ENCODE measurements at regions not wholly inside any gene's neighbourhood (a gene's known extent, or its start where the extent isn't known, plus 50 kb on each side); places are given as distances from the start of the nearest gene placed in this dataset.
"Not testable (repeated sequence)": the region's sequence is repeated elsewhere in the genome, so short reads cannot be mapped to it uniquely, and the experiment has no call there.

GRCh38 chr9:117649126-117649525 is 55.1 kb upstream of the TLR4 start:
- DNase-seq: peak in 2 of 4 experiments; percentile 40 to 46

GRCh38 chr9:117644932-117645636 is 59.1 kb upstream of the TLR4 start:
- peak in 1 of 4 experiments; percentile 7 for DNase-seq

- DNase-seq: peak; percentile 81 to 88 (median 86)
These were observed 59.9 kb upstream of the TLR4 start for GRCh38 chr9:117644133-117644931.

- no peak for DNase-seq
These were observed 60.9 kb upstream of the TLR4 start for GRCh38 chr9:117643288-117643654.

GRCh38 chr9:117642571-117643287 is 61.5 kb upstream of the TLR4 start:
- DNase-seq: not testable (repeated sequence)

- no peak for DNase-seq
These were observed 67.5 kb upstream of the TLR4 start for GRCh38 chr9:117636681-117637080.

DNA sequence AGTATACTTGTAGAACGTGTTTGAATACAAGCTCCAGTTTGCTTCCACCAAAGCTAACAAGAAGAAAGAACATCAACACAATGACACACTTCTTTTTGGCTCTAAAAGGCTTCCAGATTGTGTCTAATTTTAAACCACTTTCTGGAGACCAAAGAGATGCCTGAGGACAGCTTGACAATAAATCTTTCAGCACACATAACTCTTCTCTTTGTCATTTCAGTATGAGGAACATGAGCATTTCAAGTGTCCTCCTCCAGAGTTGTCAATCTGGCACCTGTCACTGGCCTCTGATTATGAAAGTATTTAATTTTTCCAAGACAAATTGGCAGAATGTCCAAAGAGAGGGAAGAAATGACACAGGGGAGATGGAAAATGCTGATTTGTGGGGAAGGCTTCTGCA is 79.0 kb upstream of the TLR4 start:
- no peak for DNase-seq

- no peak for DNase-seq
These were observed 80.1 kb upstream of the TLR4 start for GRCh38 chr9:117624106-117624505.

- peak in 1 of 4 experiments; percentile 2 for DNase-seq
These were observed 81.9 kb upstream of the TLR4 start for GRCh38 chr9:117622347-117622746.

DNA sequence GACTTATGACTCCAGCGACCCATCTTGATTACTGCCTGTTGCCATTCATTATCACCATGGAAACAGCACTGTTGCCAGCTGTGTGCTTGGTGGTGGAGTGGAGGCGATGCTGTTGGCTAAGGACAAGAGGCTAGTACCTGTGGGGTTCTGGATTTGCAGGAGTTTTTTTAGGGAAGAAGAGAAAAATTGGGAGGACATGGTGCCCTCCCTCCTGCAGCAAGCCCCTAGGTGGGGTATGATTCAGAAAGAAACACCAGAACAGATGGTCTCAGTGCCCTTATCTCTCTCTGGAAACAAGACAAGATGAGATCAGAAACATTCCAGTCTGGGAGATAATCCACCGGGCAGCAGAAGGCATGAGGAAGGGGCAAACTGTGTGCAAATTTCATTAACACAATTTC is 87.8 kb upstream of the TLR4 start:
- DNase-seq: no peak

GRCh38 chr9:117612317-117612716 is 91.9 kb upstream of the TLR4 start:
- no peak for DNase-seq

GRCh38 chr9:117597977-117598376 is 106.2 kb upstream of the TLR4 start:
- no peak for DNase-seq

- no peak for DNase-seq
These were observed 107.5 kb upstream of the TLR4 start for GRCh38 chr9:117596678-117597077.

- DNase-seq: no peak
These were observed 108.6 kb upstream of the TLR4 start for GRCh38 chr9:117595650-117596049.

DNA sequence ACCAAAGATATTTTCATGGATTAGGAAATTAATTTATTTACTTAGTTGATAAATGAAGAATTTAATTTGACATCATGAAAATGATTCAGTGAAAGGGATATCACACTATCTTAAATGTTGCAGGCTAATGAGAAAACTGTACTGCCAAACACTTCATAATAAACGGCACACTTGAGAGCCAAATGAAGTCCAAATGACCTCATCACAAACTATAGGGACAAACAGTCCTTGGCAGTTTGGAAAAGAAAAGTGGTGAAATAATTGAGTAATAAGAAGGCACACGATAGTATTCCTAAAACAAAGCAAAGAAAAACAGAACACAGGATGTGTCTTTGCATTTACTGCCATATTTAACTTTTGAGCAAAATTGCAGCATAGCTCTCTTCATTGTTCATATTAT is 116.9 kb upstream of the TLR4 start:
- no peak for DNase-seq

DNA sequence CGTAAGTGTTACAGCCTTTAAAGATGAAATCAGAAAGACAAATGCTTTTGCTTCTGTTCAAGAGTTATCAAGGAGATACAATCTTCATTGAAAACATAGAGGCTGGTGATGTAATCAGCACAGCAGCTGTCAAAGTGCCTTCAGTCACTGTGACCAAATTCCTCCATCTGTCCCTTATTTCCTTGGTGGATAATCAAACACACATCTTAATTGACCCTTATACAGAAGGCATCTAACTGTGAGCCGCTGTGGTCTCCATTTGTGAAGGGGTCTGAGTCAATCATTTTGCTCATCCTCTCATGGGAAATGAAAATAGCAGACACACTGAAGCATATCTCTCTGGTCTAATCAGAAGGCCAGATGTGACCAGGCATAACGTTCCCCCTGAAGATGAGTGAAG is 130.1 kb upstream of the TLR4 start:
- no peak for DNase-seq

GRCh38 chr9:117564839-117565238 is 139.4 kb upstream of the TLR4 start:
- no peak for DNase-seq

- no peak for DNase-seq
These were observed 142.4 kb upstream of the TLR4 start for GRCh38 chr9:117561761-117562160.

DNA sequence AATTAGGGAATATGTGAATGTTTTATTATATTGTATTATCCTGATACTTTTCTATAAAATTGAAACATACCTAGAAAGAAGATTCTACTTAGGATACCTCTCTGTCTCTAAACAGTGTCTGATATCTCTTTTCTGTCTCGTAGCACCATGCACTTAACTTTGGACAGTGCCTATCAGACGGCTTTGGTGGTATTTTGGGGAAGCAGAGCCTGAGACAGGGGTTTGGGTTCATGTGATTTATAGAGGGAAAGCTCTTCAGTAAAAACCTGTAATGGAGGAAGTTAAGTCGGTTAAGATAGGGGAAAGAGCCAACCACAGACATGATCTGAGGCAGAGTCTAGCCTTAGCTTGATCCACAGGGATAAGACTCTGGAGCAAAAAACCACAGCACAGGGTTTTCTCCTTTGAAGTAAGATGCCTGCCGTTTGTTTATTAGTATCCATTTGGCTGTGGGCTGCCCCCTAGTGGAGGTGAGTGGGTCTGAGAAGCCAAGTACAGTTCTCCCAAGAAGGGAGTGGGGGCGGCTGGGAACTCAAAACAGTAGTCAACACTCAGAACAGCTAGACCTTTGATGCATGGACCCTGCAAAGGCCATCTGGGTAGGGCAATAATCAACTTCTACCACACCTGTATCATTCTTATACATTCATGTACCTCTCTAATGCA is 141.2 kb upstream of the ASTN2 start:
- DNase-seq: peak; percentile 47 to 59 (median 59)

DNA sequence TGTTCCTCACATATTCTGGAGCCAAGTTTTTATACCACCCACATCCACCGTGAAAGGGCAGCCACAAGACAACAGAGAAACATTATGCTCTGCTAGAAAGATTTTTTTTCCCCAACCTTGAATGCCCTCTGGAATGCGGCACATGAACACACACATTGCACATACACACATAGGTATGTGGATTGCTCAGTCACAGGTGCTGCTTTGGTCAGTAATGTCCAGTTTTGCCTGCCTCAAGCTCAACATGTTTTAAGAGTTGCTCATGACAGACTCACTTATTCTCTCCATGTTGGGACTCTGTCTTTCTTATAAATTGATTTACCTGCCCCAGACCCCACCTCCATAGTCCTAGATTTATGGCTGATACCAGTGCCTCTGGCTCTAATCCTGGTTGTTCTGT is 138.0 kb upstream of the ASTN2 start:
- DNase-seq: no peak

DNA sequence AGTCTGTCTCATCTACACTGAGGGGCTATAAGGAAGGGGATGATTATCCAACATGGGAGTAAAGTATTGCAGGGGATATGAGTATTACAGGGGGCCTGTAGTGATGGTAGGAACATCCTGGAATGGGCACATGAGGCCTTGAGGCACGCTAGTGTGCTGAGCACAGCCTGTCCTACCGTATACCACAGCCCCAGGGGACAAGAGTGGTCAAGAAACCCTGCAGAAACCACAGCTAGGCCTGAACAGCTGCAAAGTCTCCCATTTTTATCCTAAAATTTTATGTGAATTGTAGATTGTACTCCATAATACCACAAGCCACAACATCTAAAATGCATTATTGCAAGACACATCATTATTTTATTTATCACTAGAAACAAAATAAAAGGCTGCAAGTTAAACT is 136.3 kb upstream of the ASTN2 start:
- DNase-seq: no peak

DNA sequence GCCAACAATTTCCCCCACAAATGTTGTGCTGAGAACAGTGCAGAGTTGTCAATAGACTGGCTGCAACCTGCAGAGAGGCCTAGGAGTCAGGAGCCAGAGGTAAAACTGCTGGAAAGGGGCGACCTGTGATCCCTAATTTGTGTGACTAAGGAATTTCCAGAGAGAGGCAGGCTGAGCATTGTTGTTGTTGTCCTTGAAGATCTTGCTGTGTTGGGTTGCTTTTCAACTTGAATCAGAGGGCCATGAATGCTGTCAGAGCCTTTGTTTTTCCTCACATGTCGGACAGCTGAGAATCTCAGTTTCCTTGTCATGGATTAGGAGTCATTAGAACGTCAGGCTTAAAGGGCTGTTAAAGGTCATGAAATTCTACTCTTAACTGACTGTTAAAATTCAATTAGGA is 134.6 kb upstream of the ASTN2 start:
- no peak for DNase-seq

DNA sequence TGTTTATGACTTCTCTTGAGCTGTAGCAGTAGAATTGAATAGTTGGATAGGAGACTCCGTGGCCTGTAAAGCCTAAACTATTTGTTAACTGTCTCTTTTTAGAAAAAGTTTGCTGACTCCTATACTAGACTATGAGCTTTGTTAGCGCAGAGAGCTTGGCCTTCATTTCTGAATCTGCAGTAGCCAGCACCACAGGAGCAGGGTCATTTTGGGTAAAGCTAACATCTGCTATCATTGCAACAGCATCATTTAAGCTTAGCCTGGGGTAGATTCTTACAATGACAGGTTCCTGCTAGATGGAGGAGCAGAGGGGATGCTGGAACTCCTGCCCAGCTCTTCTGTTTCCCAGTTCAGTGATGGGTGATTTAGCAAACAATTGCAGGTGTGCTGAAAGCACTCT is 133.7 kb upstream of the ASTN2 start:
- no peak for DNase-seq

All from suppressor macrophage (primary cell).